K562 (cell line): ENCODE measurements at regions not wholly inside any gene's neighbourhood (a gene's known extent, or its start where the extent isn't known, plus 50 kb on each side); places are given as distances from the start of the nearest gene placed in this dataset.

Source experiments
- ATAC-seq: fragments of 200-7000 bp; cut with Tn5 transposase; 3 replicates; pipeline ENCODE4 v1.9.1; 2020; ENCODE audit warnings: moderate library complexity
- BruUV-seq: library from RNA; stranded (reverse); fragments of 400-500 nt; replicated peaks from 2 replicates; lab custom pipeline; 2021; lab: Mats Ljungman, UMichigan
- CTCF ChIA-PET: fragments of 300-600 bp; formaldehyde crosslinking; extraction: SDS; loops from one replicate; lab custom pipeline; 2021; ENCODE audit warnings: low intra/inter-chr PET ratio; lab: Yijun Ruan, JAX
- POLR2A ChIA-PET: fragments of 300-600, 350-650 bp; sonication (Branson Sonifier 250); formaldehyde crosslinking; extraction: SDS; loops from one replicate; lab custom pipeline; 2021; ENCODE audit warnings: antibody characterized with exemption, inconsistent platforms; lab: Yijun Ruan, JAX
- DNase-seq, 4 experiments: peaks; one replicate each; pipeline versions ENCODE4 v3.0.0 to v3.0.0-alpha.2; 2011 to 2018; ENCODE audit warnings: low spot score in 3 of 4, mixed read lengths in 3 of 4; ENCODE audit errors: extremely low read depth in 1 of 4
- FAIRE-seq: peaks from 2 replicates; lab custom pipeline; 2011; peaks lifted over from hg19 to GRCh38; lab: Jason Lieb, UNC
- H2AFZ ChIP-seq: 2 replicates; pipeline ENCODE4 v1.6.0; 2011; ENCODE audit warnings: low read depth, low read length, control low read depth, inconsistent platforms
- H3K27ac ChIP-seq: fragments of 200-600 bp; 3 replicates; pipeline ENCODE4 v1.8.0; 2011; ENCODE audit warnings: low read depth, mild to moderate bottlenecking, control low read depth, inconsistent platforms, low read length, moderate library complexity, mixed read lengths; ENCODE audit errors: extremely low read depth
- H3K27me3 ChIP-seq, 2 experiments: fragments of 300-600 bp in 1 of 2; 2 replicates in 1 of 2; 3 replicates in 1 of 2; pipeline versions ENCODE4 v1.6.0 to v1.8.0; 2011; ENCODE audit warnings: inconsistent platforms in 2 of 2, low read length in 2 of 2, mild to moderate bottlenecking in 1 of 2, mixed read lengths in 1 of 2, moderate library complexity in 1 of 2; ENCODE audit not compliant: control insufficient read depth in 2 of 2, insufficient read depth in 2 of 2
- H3K36me3 ChIP-seq: fragments of 300-600 bp; 3 replicates; pipeline ENCODE4 v1.8.0; 2011; ENCODE audit warnings: mild to moderate bottlenecking, low read length, inconsistent platforms; ENCODE audit not compliant: control insufficient read depth, insufficient read depth
- H3K4me1 ChIP-seq, 2 experiments: fragments of 200-600 bp in 1 of 2; replicated peaks in 1 of 2; 2 replicates in 1 of 2; 3 replicates in 1 of 2; pipeline versions ENCODE4 v1.5.1 to v1.8.0; 2011; ENCODE audit warnings: inconsistent platforms in 2 of 2, low read length in 2 of 2, mild to moderate bottlenecking in 1 of 2, mixed read lengths in 1 of 2, moderate library complexity in 1 of 2; ENCODE audit not compliant: control insufficient read depth in 2 of 2, insufficient read depth in 2 of 2
- H3K4me2 ChIP-seq: 2 replicates; pipeline ENCODE4 v1.6.1; 2011; ENCODE audit warnings: low read length, control low read depth, inconsistent platforms, mixed read lengths; ENCODE audit not compliant: insufficient read depth
- H3K4me3 ChIP-seq: fragments of 200-600 bp; sonication (generic), shearing (Covaris generic); 2 replicates; pipeline ENCODE4 v1.5.1; 2016; ENCODE audit warnings: control low read depth, inconsistent platforms
- H3K79me2 ChIP-seq: fragments of 200-600 bp; 3 replicates; pipeline ENCODE4 v1.8.0; 2011; ENCODE audit warnings: low read length, inconsistent platforms; ENCODE audit not compliant: control insufficient read depth, insufficient read depth
- H3K9ac ChIP-seq, 2 experiments: 2 replicates each; pipeline versions ENCODE4 v1.6.0 to v1.6.1; 2011; ENCODE audit warnings: low read depth in 2 of 2, low read length in 2 of 2, control low read depth in 1 of 2, inconsistent platforms in 1 of 2, mild to moderate bottlenecking in 1 of 2, mixed read lengths in 1 of 2; ENCODE audit not compliant: insufficient read depth in 1 of 2
- H3K9me1 ChIP-seq: one replicate; pipeline ENCODE4 v1.6.0; 2011; ENCODE audit warnings: inconsistent platforms, mild to moderate bottlenecking, low read length, moderate library complexity; ENCODE audit not compliant: control insufficient read depth, insufficient read depth
- H3K9me3 ChIP-seq: replicated peaks from 2 replicates; pipeline ENCODE4 v1.5.1; 2011; ENCODE audit warnings: low read depth, low read length, inconsistent platforms; ENCODE audit not compliant: control insufficient read depth, insufficient read depth
- H4K20me1 ChIP-seq: replicated peaks from 2 replicates; pipeline ENCODE4 v1.6.1; 2011; ENCODE audit warnings: low read length, inconsistent platforms, mixed read lengths; ENCODE audit not compliant: control insufficient read depth, insufficient read depth
- COPS2 ChIP-seq: fragments of 450-650 bp; conservative IDR thresholded peaks from 2 replicates; pipeline ENCODE4 v1.6.1; 2016; ENCODE audit warnings: mild to moderate bottlenecking, moderate library complexity
- DIDO1 ChIP-seq: fragments of 450-650 bp; IDR thresholded peaks from 2 replicates; pipeline ENCODE4 v1.6.1; 2016; ENCODE audit warnings: low read depth, missing biosample characterization, missing genetic modification characterization
- EP300 ChIP-seq: IDR thresholded peaks from 2 replicates; pipeline ENCODE4 v1.6.1; 2012; ENCODE audit warnings: low read length, improper control_type of control experiment
- FOXM1 ChIP-seq, 2 experiments: fragments of 450-650 bp in 1 of 2; sonication (generic) in 1 of 2; formaldehyde crosslinking in 1 of 2; IDR thresholded peaks; 2 replicates each; pipeline versions ENCODE4 v1.6.1 to v1.9.0; 2017 to 2022; ENCODE audit warnings: low read depth in 2 of 2, mild to moderate bottlenecking in 2 of 2, missing genetic modification reagents in 1 of 2, moderate library complexity in 1 of 2
- NFIX ChIP-seq: fragments of 250-450 bp; sonication (Bioruptor Pico); IDR thresholded peaks from 2 replicates; pipeline ENCODE4 v1.4.0; 2020; ENCODE audit warnings: low read depth, mild to moderate bottlenecking, moderate library complexity
- NR4A1 ChIP-seq, 2 experiments: fragments of 250-450 bp in 1 of 2; fragments of 450-650 bp in 1 of 2; sonication (Bioruptor Pico) in 1 of 2; IDR thresholded peaks; 2 replicates each; pipeline versions ENCODE4 v1.4.0 to v1.6.1; 2016 to 2020; ENCODE audit warnings: mild to moderate bottlenecking in 2 of 2, missing compliant biosample characterization in 1 of 2, missing genetic modification characterization in 1 of 2, moderate library complexity in 1 of 2
- PHTF2 ChIP-seq: fragments of 250-450 bp; sonication (Bioruptor Pico); IDR thresholded peaks from 2 replicates; pipeline ENCODE4 v1.5.0; 2021; ENCODE audit warnings: mild to moderate bottlenecking
- RBM22 ChIP-seq: fragments of 200-400 bp; formaldehyde crosslinking; IDR thresholded peaks from 2 replicates; pipeline ENCODE4 v1.6.1; 2018; ENCODE audit warnings: low read length, low read depth; ENCODE audit not compliant: poor library complexity, severe bottlenecking
- SETDB1 ChIP-seq: IDR thresholded peaks from one replicate; pipeline ENCODE4 v1.6.1; 2012; ENCODE audit warnings: low read length, control low read depth, inconsistent platforms
- SRSF7 ChIP-seq: fragments of 200-400 bp; formaldehyde crosslinking; optimal IDR thresholded peaks from 2 replicates; pipeline ENCODE3; 2017; ENCODE audit warnings: mild to moderate bottlenecking, low read depth, low read length
- TEAD4 ChIP-seq, 2 experiments: sonication (generic) in 1 of 2; formaldehyde crosslinking in 1 of 2; IDR thresholded peaks; 2 replicates each; pipeline versions ENCODE4 v1.6.1 to v1.8.0; 2012 to 2022; ENCODE audit warnings: borderline replicate concordance in 1 of 2, inconsistent platforms in 1 of 2, low read length in 1 of 2, mild to moderate bottlenecking in 1 of 2, missing genetic modification reagents in 1 of 2
- ZFX ChIP-seq: sonication (generic); formaldehyde crosslinking; IDR thresholded peaks from 2 replicates; pipeline ENCODE4 v1.8.0; 2022; ENCODE audit warnings: mild to moderate bottlenecking, missing genetic modification reagents, moderate library complexity
- ZNF24 ChIP-seq: fragments of 450-650 bp; IDR thresholded peaks from 2 replicates; pipeline ENCODE4 v1.6.1; 2016
- ZNF408 ChIP-seq: fragments of 250-450 bp; sonication (Bioruptor Pico); IDR thresholded peaks from 2 replicates; pipeline ENCODE4 v1.4.0; 2020; ENCODE audit warnings: low read depth, mild to moderate bottlenecking, moderate library complexity
- ZNF780A ChIP-seq: fragments of 250-450 bp; sonication (Bioruptor Pico); IDR thresholded peaks from 2 replicates; pipeline ENCODE4 v1.5.0; 2021; ENCODE audit warnings: mild to moderate bottlenecking
- WGBS: fragments of 100-300 bp; shearing (Covaris generic); methylation state at CpG from one replicate; pipeline ENCODE4 v1.1.6; 2016; ENCODE audit warnings: low coverage, mixed read lengths; ENCODE audit not compliant: insufficient coverage; ENCODE audit errors: missing lambda C conversion rate; 5-methylcytosine and 5-hydroxymethylcytosine counted together
- in situ Hi-C: fragments of 300-500 bp; cut with MboI; formaldehyde crosslinking; loops from 4 replicates; pipeline ENCODE4 v1.15.0; 2018; ENCODE audit warnings: inconsistent platforms, mixed read lengths
- intact Hi-C: fragments of 100-400 bp; cut with micrococcal nuclease; formaldehyde crosslinking; loops from 2 replicates; pipeline ENCODE4 v1.14.2; 2022
- TF ChIP-seq, protein P1 (sequence below): fragments of 250-450 bp; sonication (Bioruptor Pico); IDR thresholded peaks from 2 replicates; pipeline ENCODE4 v1.8.0; 2021; ENCODE audit warnings: mild to moderate bottlenecking, moderate library complexity

DNA sequence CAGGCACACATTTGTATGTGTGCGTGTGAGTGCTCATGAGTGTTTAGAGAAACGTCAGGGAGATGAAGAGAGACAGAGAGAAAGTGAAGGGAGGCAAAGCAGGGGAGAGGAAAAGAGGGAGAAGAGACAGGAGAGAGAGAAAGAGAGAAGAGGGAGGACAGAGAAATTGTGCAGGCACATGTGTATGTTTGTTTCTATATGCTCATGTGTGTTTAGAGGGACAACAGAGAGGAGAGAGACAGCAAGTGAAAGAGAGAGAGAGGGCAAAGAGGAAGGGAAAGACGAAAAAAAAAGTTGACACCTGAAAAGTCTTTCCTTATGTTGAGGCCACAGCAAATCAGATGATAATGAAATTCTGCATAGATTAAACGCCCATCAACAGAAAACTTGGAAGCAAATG lies 541.1 kb downstream of the TNS1 start:
- H3K9me1 ChIP-seq = no peaks in the 10 kb centered on the region
- DNase-seq (no peak), FAIRE-seq (no peak), ATAC-seq (no peak)
- H3K4me3 ChIP-seq = no peak overlapping the region
- no peaks in the 10 kb centered on the region for H3K9me3 ChIP-seq
- no peaks in the 10 kb centered on the region for H3K27me3 ChIP-seq
- POLR2A ChIA-PET = no interaction called here
- 0% methylated on average over 2 of the region's 4 CpGs for WGBS
- intact Hi-C loops (no loop called here), in situ Hi-C loops (no loop called here)
- no peak overlapping the region for H2AFZ ChIP-seq
- no peak overlapping the region for H3K9ac ChIP-seq
- TF ChIP-seq EP300 (no peak), PHTF2 (CRISPR knock-in tag) (no peak), DIDO1 (tag) (no peak)
- CTCF ChIA-PET = no interaction called here
- H3K4me2 ChIP-seq = no peak overlapping the region
- BruUV-seq = no TSS peak
- no peaks in the 10 kb centered on the region for H4K20me1 ChIP-seq
- no peaks in the 10 kb centered on the region for H3K4me1 ChIP-seq
- H3K79me2 ChIP-seq = no peaks in the 10 kb centered on the region
- H3K36me3 ChIP-seq = no peaks in the 10 kb centered on the region
- no peak overlapping the region for H3K27ac ChIP-seq

GRCh38 chr2:217459680-217460405 lies 543.0 kb downstream of the TNS1 start:
- Histone ChIP-seq H4K20me1 (no peaks in the 10 kb centered on the region), H3K4me3 (no peak overlapping the region), H3K9me3 (no peaks in the 10 kb centered on the region), H3K9me1 (no peaks in the 10 kb centered on the region), H3K27me3 (no peaks in the 10 kb centered on the region), H3K4me1 (no peaks in the 10 kb centered on the region)
- BruUV-seq = no TSS peak
- intact Hi-C loops (no loop called here), in situ Hi-C loops (no loop called here)
- WGBS = 0% methylated on average over 5 of the region's 5 CpGs
- ATAC-seq = no peak
- no peak for TF ChIP-seq ZFX (CRISPR knock-in tag)
- TF ChIP-seq SETDB1 = no peak
- TF ChIP-seq, protein P1, sequence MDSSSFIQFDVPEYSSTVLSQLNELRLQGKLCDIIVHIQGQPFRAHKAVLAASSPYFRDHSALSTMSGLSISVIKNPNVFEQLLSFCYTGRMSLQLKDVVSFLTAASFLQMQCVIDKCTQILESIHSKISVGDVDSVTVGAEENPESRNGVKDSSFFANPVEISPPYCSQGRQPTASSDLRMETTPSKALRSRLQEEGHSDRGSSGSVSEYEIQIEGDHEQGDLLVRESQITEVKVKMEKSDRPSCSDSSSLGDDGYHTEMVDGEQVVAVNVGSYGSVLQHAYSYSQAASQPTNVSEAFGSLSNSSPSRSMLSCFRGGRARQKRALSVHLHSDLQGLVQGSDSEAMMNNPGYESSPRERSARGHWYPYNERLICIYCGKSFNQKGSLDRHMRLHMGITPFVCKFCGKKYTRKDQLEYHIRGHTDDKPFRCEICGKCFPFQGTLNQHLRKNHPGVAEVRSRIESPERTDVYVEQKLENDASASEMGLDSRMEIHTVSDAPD (CRISPR knock-in tag) = no peak
- no peak for TF ChIP-seq ZNF24
- no peak for TF ChIP-seq ZNF780A
- TF ChIP-seq FOXM1 (IDR thresholded peaks at IDR 0.05; ENCODE audit: low read depth) = no peak
- TF ChIP-seq FOXM1 (CRISPR knock-in tag; IDR thresholded peaks at IDR 0.05; ENCODE audit: low read depth) = no peak
- TF ChIP-seq NFIX (CRISPR knock-in tag) = no peak
- TF ChIP-seq COPS2 = no peak
- no peak for TF ChIP-seq TEAD4 (IDR thresholded peaks at IDR 0.05; ENCODE audit: low read length)
- TF ChIP-seq TEAD4 (CRISPR knock-in tag; IDR thresholded peaks at IDR 0.05; ENCODE audit: borderline replicate concordance) = no peak
- TF ChIP-seq ZNF408 (CRISPR knock-in tag) = no peak
- TF ChIP-seq SRSF7 = no peak
- no peak for TF ChIP-seq RBM22
- TF ChIP-seq NR4A1 (CRISPR knock-in tag; IDR thresholded peaks at IDR 0.05) = no peak
- TF ChIP-seq NR4A1 (tag; IDR thresholded peaks at IDR 0.05) = no peak
- TF ChIP-seq, all 486 proteins: peak for 0
- no peak overlapping the region for H2AFZ ChIP-seq
- no peak overlapping the region for H3K9ac ChIP-seq
- H3K4me2 ChIP-seq = no peak overlapping the region
- POLR2A ChIA-PET = no interaction called here
- no peak overlapping the region for H3K27ac ChIP-seq
- DNase-seq (no peak), FAIRE-seq (no peak)
- no peaks in the 10 kb centered on the region for H3K36me3 ChIP-seq
- CTCF ChIA-PET = no interaction called here
- H3K79me2 ChIP-seq = no peaks in the 10 kb centered on the region
